ENCODE measurements at regions not wholly inside any gene's neighbourhood (a gene's known extent, or its start where the extent isn't known, plus 50 kb on each side); places are given as distances from the start of the nearest gene placed in this dataset.
"Not testable (repeated sequence)": the region's sequence is repeated elsewhere in the genome, so short reads cannot be mapped to it uniquely, and the experiment has no call there.

DNA sequence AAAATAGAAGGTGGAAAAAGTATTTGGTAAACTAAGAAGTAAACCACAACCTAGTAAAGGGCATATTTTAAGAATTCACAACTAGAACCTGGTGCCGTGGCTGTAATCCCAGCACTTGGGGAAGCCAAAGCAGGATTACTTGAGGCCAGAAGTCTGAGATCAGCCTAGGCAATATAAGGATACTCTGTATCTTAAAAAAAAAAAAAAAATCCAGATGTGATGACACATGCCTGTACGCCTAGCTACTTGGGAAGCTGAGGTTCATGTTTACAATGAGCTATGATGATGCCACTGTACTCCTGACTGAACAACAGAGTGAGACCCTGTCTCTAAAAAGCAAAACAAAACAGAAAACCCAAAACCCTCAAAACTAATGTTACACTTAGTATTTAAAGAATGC, 156.5 kb upstream of the XIST start:
- DNase-seq (ENCODE audit: low spot score), result no peak
- Mint-ChIP-seq H3K9me3 (no peaks in the 10 kb centered on the region), H3K27ac (no peak overlapping the region), H3K27me3 (ENCODE audit: low read depth) (no peaks in the 10 kb centered on the region), H3K4me3 (no peak overlapping the region), H3K4me1 (ENCODE audit: low read depth) (peaks cover 7% of the 10 kb centered on the region), H3K36me3 (ENCODE audit: low read depth) (peaks cover 17% of the 10 kb centered on the region)

DNA sequence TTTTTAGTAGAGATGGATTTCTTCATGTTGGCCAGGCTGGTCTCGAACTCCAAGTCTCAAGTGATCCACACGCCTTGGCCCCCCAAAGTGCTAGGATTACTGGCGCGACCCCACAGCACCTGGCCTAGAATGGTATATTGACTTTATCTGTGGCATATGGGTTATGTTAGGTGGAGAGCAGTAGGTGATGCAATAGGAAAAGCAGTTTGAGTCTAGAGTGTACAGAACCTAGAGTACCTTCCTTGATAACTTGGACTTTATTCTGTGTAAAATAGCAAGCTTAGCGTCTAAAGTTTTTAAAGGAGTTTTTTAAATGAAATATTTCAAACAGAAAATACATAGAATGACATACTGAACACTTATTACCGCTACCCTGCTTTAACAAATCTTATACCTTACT, 139.5 kb upstream of the XIST start:
- no peak for DNase-seq (ENCODE audit: low spot score)
- Mint-ChIP-seq H3K4me1 (ENCODE audit: low read depth) (peaks cover 3% of the 10 kb centered on the region), H3K36me3 (ENCODE audit: low read depth) (peaks cover 33% of the 10 kb centered on the region), H3K9me3 (no peaks in the 10 kb centered on the region), H3K27ac (no peak overlapping the region), H3K27me3 (ENCODE audit: low read depth) (no peaks in the 10 kb centered on the region), H3K4me3 (no peak overlapping the region)

DNA sequence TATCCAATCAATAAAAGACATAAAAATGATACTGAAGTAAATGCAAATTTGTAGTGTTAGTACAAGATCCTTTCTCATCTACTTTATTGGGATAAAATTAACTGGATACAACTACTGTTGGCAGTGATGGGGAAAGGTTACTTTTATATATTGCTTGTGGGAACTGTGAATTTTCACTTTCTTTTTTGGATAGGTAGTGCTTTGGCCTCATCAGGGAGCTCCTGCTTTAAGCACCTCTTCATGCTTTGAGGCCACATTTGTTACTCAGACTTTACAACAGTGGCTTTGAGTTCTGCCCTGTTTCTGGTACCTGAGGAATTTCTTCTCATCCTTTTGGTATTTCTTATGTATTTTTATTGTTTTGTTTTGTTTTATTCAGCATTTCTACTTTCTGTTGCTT, 134.7 kb upstream of the XIST start:
- H3K27me3 Mint-ChIP-seq (ENCODE audit: low read depth), result no peaks in the 10 kb centered on the region

DNA sequence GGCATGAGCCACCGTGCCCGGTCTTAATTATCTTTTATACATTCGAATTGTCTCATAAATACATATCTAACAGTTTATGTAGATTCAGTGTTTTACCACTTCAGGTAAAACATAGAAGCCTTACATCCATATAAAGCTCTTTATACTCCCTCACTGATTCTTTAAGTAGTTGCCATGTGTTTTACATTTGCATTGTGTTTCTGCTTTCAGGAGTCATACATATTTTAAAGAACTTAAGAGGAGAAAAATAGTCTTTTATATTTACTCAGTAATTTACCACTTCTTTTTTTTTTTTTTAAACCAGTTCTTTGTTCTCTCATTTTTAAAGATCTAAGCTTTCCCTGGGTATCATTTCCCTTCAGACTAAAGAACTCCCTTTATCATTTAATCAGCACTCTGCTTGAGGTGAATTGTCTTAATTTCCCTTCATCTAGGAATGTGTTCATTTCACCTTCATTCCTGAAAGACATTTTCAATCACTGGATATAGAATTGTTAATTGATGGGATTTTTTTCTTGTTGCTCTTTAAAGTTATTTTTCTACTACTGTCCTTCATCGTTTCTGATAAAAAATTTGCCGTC, 127.1 kb upstream of the XIST start:
- H3K4me3 Mint-ChIP-seq, result no peak overlapping the region
- H3K9me3 Mint-ChIP-seq, result no peaks in the 10 kb centered on the region
- no peak overlapping the region for H3K27ac Mint-ChIP-seq
- H3K36me3 Mint-ChIP-seq (ENCODE audit: low read depth), result peaks cover 7% of the 10 kb centered on the region
- H3K4me1 Mint-ChIP-seq (ENCODE audit: low read depth), result peaks cover 20% of the 10 kb centered on the region
- no peak for DNase-seq (ENCODE audit: low spot score)
- no peaks in the 10 kb centered on the region for H3K27me3 Mint-ChIP-seq (ENCODE audit: low read depth)

More for the DNA sequence above, 134.7 kb upstream of the XIST start:
- H3K4me3 Mint-ChIP-seq, result no peak overlapping the region
- peaks cover 3% of the 10 kb centered on the region for H3K4me1 Mint-ChIP-seq (ENCODE audit: low read depth)
- peaks cover 32% of the 10 kb centered on the region for H3K36me3 Mint-ChIP-seq (ENCODE audit: low read depth)
- H3K9me3 Mint-ChIP-seq, result no peaks in the 10 kb centered on the region
- no peak for DNase-seq (ENCODE audit: low spot score)
- H3K27ac Mint-ChIP-seq, result peak overlapping the region; percentile 45

DNA sequence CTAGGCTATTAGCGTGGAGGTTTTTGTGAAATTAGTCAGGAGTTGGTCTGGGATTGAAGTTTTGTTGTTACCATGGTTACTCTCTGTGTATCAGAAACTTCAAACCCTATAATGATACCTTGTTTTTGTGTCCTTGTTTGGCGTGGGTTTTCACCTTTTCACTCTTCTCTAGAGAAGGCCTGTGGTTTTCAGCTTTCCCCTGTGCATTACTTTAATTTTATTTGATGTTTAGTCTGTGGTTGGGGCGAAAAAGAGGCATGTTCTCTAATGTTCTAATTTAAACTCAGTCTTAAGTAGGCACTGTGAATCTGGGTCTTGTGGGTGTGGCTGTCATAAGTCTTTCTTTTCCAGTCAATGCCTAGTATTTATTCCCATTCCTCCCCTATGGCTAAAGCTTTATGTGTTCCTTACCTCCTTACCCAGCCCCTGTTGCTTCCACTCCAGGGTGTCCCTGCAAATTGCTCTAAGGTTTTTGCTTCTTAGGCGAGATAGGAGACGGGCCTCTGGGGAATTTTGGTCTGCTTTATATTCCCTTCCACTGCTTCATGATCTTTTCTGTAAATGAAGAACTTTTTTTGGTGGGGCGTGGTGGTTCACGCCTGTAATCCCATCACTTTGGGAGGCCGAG, 125.1 kb upstream of the XIST start:
- DNase-seq (ENCODE audit: low spot score), result peak; percentile 11
- no peaks in the 10 kb centered on the region for H3K27me3 Mint-ChIP-seq (ENCODE audit: low read depth)
- no peaks in the 10 kb centered on the region for H3K36me3 Mint-ChIP-seq (ENCODE audit: low read depth)
- H3K4me3 Mint-ChIP-seq, result no peak overlapping the region
- H3K27ac Mint-ChIP-seq, result peak overlapping the region; percentile 88
- peaks cover 20% of the 10 kb centered on the region for H3K4me1 Mint-ChIP-seq (ENCODE audit: low read depth)
- no peaks in the 10 kb centered on the region for H3K9me3 Mint-ChIP-seq

DNA sequence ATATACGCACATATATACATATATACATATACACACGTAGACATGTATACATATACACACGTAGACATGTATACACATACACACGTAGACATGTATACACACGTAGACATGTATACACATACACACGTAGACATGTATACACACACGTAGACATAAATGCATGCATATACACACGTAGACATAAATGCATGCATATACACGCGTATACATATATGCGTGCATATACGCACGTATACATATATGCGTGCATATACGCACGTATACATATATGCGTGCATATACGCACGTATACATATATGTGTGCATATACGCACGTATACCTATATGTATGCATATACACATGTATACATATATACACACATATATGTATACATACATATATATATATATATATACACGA, 114.9 kb upstream of the XIST start:
- H3K27me3 Mint-ChIP-seq (ENCODE audit: low read depth); H3K4me3 Mint-ChIP-seq: not testable (repeated sequence)

DNA sequence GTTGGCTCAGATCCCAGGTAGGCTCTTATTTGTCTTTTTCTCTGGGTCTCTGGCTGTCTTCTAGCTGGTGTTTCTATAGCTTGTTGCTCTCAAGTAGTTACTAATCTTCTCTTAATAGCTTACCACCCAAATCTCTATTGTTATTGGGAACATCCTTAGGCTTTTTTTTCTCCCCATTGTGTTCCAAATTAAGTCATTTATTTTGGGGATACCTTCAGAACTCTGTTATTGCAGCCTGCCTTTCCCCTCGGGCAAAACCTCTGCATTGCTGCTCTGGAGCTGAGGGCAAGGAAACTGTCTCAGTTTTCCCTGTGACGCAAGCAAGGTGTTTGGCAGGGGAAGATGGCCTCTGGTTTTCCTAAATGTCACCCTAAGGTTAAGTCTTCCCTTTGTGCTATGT, 113.3 kb upstream of the XIST start:
- Mint-ChIP-seq H3K4me3 (no peak overlapping the region), H3K9me3 (no peaks in the 10 kb centered on the region), H3K27ac (no peak overlapping the region), H3K27me3 (ENCODE audit: low read depth) (no peaks in the 10 kb centered on the region), H3K36me3 (ENCODE audit: low read depth) (peaks cover 14% of the 10 kb centered on the region), H3K4me1 (ENCODE audit: low read depth) (peaks cover 5% of the 10 kb centered on the region)
- DNase-seq (ENCODE audit: low spot score), result no peak

More for the DNA sequence above, 114.9 kb upstream of the XIST start:
- not testable (repeated sequence) for H3K9me3 Mint-ChIP-seq; H3K27ac Mint-ChIP-seq; DNase-seq (ENCODE audit: low spot score); H3K4me1 Mint-ChIP-seq (ENCODE audit: low read depth)
- H3K36me3 Mint-ChIP-seq (ENCODE audit: low read depth), result peaks cover 15% of the 10 kb centered on the region

DNA sequence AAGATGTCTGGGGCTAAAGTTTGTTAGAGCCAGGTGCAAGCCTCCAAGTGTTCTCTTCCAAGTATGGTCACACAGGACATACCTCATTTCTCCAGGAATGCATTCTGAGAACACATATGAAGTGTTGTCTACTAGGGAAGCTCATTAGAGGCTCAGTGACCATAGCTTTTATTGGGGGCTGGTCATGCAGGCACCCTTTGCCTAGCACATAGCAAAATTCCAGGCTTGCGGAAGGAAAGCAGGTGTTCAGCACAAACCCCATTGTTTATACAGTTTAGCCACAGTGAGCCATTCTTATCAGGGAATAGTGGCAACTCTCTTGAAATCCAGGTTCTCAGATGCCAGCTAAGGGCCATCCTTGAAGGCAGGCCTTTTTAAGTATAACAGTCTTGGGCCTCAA, 112.1 kb upstream of the XIST start:
- DNase-seq (ENCODE audit: low spot score), result no peak
- Mint-ChIP-seq H3K4me3 (no peak overlapping the region), H3K9me3 (no peaks in the 10 kb centered on the region), H3K27me3 (ENCODE audit: low read depth) (no peaks in the 10 kb centered on the region), H3K36me3 (ENCODE audit: low read depth) (peaks cover 15% of the 10 kb centered on the region), H3K4me1 (ENCODE audit: low read depth) (peaks cover 5% of the 10 kb centered on the region), H3K27ac (no peak overlapping the region)

DNA sequence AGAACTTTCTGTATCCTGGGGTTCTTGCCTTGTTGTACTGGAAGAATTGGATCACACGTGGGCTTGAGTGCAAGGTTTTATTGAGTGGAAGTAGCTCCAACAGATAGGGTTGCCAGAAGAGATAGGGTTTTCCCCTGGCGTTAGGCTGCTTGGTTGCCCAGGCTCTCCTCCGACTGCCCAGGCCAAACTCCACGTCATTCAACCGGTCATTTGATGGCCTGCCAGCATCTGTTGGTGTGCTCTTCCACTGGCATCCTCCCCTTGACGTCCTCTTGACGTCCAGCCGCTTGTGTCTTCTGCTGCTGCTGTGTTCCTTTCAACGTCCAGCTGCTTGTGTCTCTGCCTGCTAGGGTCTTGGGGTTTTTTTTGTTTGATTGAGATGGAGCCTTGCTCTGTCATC, 111.2 kb upstream of the XIST start:
- Mint-ChIP-seq H3K4me1 (ENCODE audit: low read depth) (peaks cover 5% of the 10 kb centered on the region), H3K36me3 (ENCODE audit: low read depth) (peaks cover 20% of the 10 kb centered on the region), H3K27ac (no peak overlapping the region), H3K4me3 (no peak overlapping the region), H3K27me3 (ENCODE audit: low read depth) (no peaks in the 10 kb centered on the region), H3K9me3 (no peaks in the 10 kb centered on the region)
- no peak for DNase-seq (ENCODE audit: low spot score)

DNA sequence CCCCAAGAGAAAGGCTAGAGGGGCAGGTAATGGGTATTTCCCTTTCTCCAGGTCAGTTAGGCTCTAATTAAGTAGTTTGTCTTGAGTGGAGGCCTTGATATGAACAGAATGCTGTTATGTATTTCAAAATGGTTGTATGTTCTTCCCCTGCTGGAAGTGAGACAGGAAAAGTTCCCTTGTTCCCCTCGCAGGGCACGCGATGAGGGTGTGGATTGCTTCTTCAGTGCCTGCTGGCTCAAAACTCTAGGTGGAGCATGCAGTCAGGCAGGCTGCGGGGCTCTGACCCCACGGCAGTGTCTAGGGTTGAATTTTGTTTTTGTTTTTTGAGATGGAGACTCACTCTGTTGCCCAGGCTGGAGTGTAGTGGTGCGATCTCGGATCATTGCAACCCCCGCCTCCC, 110.4 kb upstream of the XIST start:
- Mint-ChIP-seq H3K27ac (no peak overlapping the region), H3K4me3 (no peak overlapping the region), H3K36me3 (ENCODE audit: low read depth) (peaks cover 24% of the 10 kb centered on the region), H3K27me3 (ENCODE audit: low read depth) (no peaks in the 10 kb centered on the region), H3K4me1 (ENCODE audit: low read depth) (peaks cover 6% of the 10 kb centered on the region), H3K9me3 (no peaks in the 10 kb centered on the region)
- DNase-seq (ENCODE audit: low spot score), result no peak

DNA sequence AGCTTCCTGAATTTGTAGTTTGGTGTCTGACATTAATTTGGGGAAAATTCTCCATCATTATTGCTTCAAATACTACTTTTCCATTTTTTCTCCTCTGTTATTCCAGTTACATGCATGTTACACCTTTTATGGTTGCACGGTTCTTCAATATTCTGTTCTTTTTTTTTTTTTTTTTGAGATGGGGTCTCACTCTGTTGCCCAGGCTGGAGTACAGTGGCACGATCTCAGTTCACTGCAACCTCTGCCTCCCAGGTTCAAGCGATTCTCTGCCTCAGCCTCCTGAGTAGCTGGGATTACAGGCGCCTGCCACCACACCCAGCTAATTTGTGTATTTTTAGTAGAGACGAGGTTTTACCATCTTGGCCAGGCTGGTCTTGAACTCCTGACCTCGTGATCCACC, 109.4 kb upstream of the XIST start:
- H3K27ac Mint-ChIP-seq; H3K27me3 Mint-ChIP-seq (ENCODE audit: low read depth); H3K4me1 Mint-ChIP-seq (ENCODE audit: low read depth): not testable (repeated sequence)

DNA sequence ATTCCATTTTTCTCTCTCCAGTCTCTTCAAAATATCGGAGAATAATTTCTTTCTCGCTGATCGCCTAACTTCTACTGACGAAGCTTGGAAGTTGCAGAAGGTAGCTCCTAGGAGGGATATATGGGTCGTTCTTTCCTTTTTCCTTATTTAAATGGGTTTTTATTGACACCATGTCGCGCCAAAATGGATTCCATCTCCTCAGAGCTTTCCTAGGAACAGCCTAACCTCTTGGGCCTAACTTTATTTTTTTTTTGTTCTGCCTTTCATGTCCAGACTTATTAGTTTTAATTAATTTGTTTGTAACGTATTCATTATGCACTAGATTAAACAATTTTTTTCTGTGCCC, 92.0 kb upstream of the XIST start:
- Mint-ChIP-seq H3K9me3 (no peaks in the 10 kb centered on the region), H3K4me3 (peak overlapping the region; percentile 86), H3K27me3 (ENCODE audit: low read depth) (no peaks in the 10 kb centered on the region), H3K4me1 (ENCODE audit: low read depth) (peaks cover 14% of the 10 kb centered on the region), H3K27ac (peak overlapping the region; percentile 89), H3K36me3 (ENCODE audit: low read depth) (peaks cover 10% of the 10 kb centered on the region)
- no peak for DNase-seq (ENCODE audit: low spot score)

More for the DNA sequence above, 109.4 kb upstream of the XIST start:
- DNase-seq (ENCODE audit: low spot score); H3K4me3 Mint-ChIP-seq; H3K9me3 Mint-ChIP-seq: not testable (repeated sequence)
- H3K36me3 Mint-ChIP-seq (ENCODE audit: low read depth), result peaks cover 21% of the 10 kb centered on the region

DNA sequence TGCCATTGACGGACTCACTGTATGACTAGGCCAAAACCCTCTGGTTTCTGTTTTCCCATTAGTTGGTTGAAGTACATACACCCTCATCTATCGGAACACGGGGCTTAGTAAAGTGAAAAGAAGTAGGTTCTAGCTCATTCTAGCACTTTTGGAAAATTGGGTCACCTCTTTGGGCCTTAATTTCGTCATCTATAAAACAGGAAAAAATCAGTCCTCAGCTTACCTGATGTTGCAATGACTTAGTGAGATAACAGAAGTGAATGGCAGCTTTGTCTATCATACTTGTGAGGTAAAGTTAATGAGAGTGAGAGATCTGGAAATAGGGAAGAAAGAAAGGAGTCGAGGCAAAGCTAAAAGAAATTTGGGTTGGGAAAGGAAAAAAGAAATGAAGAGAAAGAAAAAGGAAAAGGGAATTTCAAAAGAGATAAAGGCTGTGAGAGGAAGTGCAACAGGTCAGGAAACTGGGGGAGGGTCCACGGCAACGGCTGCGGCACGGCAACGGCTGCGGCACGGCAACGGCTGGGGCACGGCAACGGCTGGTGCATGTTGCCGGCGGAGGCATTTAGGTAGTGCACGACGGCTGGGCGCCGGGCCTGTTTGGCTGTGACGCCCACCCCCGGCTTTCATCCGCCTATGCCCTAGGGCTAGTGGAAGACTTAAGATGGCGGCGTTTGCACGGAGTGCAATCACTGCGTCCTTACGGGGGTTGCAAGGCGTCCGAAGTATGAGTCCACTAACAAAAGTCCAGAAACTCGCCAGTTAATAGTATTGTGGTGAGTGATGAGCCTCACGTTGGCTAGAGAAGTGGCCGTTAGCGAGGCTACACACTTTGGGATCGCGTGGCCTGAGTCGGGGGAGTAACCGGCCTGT, 91.4 kb upstream of the XIST start:
- Mint-ChIP-seq H3K36me3 (ENCODE audit: low read depth) (peaks cover 10% of the 10 kb centered on the region), H3K4me1 (ENCODE audit: low read depth) (peaks cover 14% of the 10 kb centered on the region), H3K4me3 (peak overlapping the region; percentile 86), H3K27ac (peak overlapping the region; percentile 89), H3K9me3 (no peaks in the 10 kb centered on the region), H3K27me3 (ENCODE audit: low read depth) (no peaks in the 10 kb centered on the region)
- DNase-seq (ENCODE audit: low spot score), result peak; percentile 81

DNA sequence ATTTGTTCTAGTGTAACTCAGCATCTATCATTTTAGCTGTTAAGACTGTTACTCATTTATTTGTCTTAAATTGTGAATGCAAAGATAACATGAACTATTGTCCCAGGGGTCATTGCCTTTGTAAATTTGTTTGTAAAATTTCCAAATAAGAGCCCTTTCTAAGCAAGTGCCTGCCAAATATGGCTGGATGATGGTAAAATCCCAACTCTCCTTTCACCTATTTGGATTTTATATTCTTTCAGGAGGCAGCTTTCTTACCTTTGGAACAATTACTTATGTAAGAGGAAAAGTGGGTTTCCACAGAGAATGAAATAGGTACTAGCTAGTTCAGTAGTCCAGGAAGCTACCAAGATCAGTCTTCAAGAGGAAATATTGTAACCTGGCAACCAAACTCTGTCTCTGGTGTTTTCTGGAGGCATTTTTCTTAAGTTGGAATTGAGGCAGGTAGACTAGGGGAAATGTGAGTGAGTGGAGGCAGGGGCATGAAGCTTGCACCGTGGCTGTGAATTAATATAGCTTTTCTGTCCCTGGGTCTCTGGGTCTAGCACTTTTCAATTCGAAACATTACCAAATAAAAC, 88.5 kb upstream of the XIST start:
- DNase-seq (ENCODE audit: low spot score), result no peak
- Mint-ChIP-seq H3K4me1 (ENCODE audit: low read depth) (peaks cover 7% of the 10 kb centered on the region), H3K36me3 (ENCODE audit: low read depth) (peaks cover 2% of the 10 kb centered on the region), H3K27me3 (ENCODE audit: low read depth) (no peaks in the 10 kb centered on the region), H3K27ac (no peak overlapping the region), H3K4me3 (no peak overlapping the region), H3K9me3 (no peaks in the 10 kb centered on the region)

Data from T-helper 2 cell treated with Interferon-gamma antibody and Interleukin-4, amounts not matched to agents 5 μg/mL and 100 μg/mL, for 36 hours (primary cell).